ENCODE measurements at regions not wholly inside any gene's neighbourhood (a gene's known extent, or its start where the extent isn't known, plus 50 kb on each side); places are given as distances from the start of the nearest gene placed in this dataset.

- TF ChIP-seq CTCF (IDR thresholded peaks at IDR 0.05; ENCODE audit: low read depth, low read length, poor library complexity, severe bottlenecking), result no peak
- no peak for TF ChIP-seq EZH2phosphoT487 (IDR thresholded peaks at IDR 0.05; ENCODE audit: borderline replicate concordance, low read length)
Measured at GRCh38 chr4:125849869-125850268, 535.1 kb downstream of the FAT4 start.
